Raji (cell line): ENCODE measurements at regions not wholly inside any gene's neighbourhood (a gene's known extent, or its start where the extent isn't known, plus 50 kb on each side); places are given as distances from the start of the nearest gene placed in this dataset.

Source experiments
- POLR2A ChIP-seq: IDR thresholded peaks from 2 replicates; pipeline ENCODE4 v1.6.1; 2011; ENCODE audit warnings: low read depth, low read length, control low read depth; ENCODE audit not compliant: insufficient read depth

DNA sequence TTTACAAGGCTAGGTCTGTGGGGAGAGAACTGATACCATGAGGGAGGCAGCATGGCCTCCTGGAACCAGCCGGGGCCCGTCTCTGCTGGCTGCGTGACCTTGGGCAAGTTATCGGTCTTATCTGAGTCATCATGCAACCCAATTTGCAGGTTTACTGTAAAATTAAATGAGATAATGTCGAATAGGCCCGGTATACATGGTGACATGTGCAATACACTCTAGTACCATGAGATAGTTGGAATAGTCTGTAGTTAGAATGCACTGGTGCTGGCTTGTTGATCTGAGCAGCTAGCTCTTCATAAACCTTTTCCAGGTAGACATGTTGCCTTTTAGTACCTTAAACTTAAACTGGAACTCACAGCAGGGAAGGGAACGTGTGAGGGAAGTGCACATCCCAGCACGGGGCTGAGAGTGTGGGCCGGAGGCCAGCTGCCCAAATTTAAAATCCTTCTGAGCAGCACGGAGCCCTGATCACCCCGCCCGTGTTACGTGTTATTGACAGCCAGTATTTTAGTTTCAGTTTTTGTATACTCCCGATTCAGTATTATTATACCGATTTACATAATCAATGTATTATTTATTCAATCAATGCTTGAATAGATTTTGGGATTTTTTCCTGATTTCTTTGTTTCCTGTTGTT lies 72.4 kb upstream of the HS6ST1 start:
- TF ChIP-seq POLR2A, result no peak

DNA sequence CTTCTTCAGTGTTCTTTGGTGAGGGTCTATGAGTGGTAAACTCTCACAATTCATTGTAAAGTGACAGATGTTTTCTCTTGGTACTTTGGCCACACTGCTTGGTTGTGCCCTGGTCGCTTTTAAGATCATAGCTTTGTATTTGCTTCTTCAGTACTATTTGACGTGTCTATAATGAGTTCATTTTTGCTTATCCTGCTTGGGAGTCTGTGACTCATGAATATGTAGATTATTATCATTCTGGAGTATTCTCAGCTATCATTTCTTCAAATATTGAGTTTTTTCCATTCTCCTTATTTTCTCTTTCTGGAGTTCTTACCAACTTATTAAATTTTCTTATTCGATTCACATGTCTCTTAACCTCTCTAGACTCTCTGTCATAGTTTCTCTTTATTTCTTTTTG lies 73.0 kb upstream of the HS6ST1 start:
- no peak for TF ChIP-seq POLR2A

DNA sequence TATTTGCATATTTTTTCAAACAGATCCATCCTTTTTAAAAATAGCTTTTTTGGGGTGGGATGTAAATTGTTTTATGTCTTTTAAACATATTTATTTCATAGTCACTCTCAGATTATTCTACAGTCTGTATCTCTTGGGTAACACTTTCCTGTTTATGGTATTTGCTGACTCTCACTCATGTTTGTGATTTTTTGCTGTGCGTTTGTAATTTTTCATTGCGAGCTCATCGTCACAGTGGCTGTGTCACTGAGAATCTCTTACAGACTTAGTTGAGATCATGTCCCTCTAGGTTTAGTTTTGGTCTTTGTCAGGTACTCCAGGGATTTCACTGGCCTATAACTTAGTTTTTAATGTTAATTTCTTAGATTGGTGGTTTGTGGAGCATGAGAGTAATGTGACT lies 73.5 kb upstream of the HS6ST1 start:
- no peak for TF ChIP-seq POLR2A

DNA sequence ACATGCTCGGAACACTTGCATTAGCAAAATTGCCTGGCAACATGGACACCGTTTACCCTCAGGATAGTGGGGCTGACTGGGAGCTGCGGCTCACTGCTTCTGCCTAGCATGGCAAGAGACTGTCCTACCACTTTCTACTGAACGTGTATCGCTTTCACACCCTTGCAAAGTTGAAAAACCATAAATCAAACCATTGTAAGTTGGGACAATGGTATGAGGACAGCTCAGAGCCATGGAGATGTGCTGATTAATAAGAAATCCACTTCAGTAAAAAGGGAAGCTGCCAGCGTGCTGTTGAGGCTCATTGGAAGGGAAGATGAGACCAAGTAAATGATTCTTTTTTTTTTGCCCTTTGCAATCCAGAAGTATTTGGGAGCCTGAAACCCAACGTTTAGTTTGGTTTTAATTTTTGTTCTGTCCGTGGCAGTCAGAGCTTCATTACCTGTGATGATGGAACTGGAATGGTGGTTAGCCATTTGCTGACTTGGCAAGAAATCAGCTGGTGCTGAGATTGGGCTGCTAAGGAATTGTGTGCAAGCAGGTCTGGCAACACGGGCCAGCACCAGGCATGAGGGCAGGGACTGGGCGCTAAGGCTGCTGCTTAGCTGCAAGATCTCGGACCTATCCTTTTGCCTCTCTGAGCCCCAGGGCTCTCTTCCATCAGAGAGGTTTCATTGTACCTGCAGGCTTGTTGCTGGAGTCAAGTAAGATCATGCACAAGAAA lies 75.5 kb upstream of the HS6ST1 start:
- no peak for TF ChIP-seq POLR2A

DNA sequence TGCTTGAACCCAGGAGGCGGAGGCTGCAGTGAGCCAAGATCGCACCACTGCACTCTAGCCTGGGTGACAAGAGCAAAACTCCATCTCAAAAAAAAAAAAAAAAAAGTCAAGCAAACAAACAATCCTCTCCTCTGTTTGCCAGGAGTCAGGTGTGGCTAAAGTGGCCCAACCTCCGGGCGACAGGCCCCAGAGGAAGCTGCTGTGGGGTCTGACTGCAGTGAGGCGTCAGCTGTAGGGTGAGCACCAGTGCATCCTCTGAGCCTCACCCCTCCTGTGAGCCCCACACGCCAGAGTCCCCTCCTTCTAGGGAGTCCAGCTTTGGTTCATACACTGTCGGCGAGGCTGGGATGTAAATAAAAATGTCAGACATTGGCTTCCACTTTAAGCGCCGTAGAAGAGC lies 76.5 kb upstream of the HS6ST1 start:
- no peak for TF ChIP-seq POLR2A

DNA sequence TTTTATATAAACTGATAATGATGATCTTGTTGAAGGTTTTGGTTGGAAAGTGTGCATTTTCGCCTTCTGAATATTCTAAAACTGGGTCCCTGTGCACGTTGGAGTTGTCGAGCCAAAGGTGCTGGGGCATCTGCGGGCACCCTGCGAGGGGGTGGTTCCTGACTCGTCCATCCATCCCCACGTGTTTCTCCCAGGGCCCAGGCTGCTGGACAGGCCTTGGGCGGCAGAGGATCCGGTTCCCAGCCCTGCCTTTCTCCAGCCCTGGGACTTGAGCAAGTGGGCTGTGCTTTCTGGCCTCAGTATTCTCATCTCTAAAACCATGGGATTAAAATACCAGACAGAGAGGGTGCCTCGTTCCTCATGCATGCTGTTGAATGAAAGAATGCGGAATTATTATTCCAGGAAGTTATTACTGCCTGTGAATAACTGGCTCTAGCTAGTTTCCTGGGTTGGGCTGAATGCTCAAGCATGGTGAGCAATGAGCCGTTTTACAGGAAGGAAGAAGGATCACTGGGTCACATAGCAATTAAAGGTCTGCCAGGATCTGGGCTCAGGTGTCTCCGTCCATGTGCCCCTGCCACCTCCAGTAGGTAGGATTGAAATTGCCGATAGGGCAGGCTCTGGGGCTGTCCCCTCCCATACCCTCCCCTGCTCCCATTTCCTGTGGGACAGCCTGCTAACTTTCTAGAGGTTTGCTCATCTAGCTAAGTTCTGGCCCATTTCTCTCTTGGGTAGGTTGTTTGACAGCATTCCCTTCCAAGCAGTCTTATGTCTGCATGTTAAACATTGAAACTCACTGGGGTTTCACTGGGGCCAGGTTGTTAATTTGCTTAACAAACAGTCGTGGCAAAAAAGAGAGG lies 77.2 kb upstream of the HS6ST1 start:
- TF ChIP-seq POLR2A, result no peak

DNA sequence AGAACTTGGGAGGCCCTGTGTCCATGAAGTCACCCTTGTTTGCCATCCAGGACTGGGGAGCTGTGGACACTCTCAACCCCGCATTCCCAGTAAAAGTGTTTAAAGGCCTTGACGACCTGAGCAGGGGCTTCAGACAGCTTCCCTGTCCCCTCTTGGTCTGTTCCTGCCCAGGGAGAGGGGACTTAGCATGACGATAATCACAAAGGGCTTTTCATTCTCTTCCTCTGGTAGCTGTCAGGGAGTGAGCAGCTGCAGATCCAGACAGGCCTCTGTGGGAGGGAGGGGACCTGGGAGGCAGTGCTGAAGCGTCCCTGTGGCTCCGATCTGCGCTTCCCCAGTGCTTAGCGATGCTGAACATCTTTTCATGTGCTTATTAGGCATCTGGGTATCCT lies 77.8 kb upstream of the HS6ST1 start:
- no peak for TF ChIP-seq POLR2A

DNA sequence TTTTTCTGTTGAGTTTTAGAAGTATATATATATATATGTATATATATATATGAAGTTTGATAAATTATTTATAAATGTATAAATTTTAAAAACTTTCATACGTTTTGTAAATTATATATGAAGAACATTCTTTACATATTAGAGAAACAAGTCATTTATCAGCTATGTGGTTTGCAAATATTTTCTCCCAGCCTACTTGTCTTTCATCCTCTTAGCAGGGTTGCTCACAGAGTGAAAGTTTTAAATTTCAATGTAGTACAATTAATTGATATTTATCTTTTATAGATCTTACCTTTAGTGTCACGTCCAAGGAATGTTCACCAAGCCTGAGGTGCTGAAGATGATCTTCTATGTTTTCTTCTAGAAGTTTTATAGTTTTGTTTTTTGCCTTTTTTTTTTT lies 78.3 kb upstream of the HS6ST1 start:
- TF ChIP-seq POLR2A, result no peak

DNA sequence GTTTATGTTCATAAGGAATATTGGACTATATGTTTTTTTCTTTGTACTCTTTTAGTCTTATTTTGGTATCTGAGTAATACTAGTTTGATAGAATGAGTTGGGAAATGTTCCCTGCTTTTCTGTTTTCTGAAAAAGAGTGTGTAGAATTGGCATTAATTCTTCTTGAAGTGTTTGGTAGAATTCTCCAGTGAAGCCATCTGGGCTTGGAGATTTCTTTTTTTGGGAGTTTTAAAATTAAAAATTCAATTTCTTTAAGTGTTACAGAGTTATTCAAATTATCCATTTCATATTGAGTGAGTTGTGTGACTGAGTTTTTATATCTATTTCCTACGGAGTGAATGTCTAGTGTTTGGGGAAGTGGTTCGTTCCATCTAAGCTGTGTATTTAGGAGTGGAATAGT lies 80.6 kb upstream of the HS6ST1 start:
- no peak for TF ChIP-seq POLR2A

DNA sequence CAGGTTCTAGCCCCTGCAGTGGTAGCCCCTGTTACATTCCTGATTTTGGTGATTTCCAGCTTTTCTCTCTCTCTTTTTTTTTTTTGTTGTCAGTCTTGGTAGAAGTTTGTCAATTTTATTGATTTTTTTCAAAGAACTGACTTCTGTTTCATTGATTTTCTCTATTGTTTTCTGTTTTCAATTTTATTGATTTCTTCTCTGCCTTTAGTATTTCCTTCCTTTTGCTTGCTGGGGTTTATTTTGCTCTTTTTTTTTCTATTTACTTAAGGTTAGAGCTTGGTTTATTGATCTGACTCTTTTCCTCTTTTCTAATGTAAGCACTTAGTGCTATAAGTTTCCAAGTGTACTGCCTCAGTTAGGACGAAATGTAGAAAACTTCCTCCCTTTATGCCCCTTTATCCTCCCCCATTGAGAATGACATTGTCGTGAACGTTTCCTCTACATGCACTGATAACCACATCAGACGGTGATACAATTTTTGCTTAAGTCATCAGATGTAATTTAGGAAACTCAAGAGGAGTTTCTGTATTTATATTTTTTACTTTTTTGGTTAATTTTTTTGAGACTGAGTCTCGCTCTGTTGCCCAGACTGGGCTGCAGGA lies 81.1 kb upstream of the HS6ST1 start:
- no peak for TF ChIP-seq POLR2A

DNA sequence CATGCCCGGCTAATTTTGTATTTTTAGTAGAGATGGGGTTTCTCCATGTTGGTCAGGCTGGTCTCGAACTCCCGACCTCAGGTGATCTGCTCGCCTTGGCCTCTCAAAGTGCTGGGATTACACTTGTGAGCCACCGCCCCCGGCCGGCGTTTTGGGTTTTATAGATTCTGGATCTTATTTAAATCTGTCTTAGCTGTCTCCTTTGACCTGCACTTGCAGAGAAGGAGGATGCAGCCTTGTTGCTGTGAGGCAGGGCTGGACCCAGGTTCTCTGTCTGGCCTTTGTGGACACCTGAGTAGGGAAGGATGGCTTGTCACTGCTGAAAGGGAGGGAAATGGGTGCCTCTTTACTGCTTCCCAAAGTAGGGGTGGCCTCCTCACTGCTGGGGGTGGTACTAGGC lies 83.0 kb upstream of the HS6ST1 start:
- TF ChIP-seq POLR2A, result no peak

DNA sequence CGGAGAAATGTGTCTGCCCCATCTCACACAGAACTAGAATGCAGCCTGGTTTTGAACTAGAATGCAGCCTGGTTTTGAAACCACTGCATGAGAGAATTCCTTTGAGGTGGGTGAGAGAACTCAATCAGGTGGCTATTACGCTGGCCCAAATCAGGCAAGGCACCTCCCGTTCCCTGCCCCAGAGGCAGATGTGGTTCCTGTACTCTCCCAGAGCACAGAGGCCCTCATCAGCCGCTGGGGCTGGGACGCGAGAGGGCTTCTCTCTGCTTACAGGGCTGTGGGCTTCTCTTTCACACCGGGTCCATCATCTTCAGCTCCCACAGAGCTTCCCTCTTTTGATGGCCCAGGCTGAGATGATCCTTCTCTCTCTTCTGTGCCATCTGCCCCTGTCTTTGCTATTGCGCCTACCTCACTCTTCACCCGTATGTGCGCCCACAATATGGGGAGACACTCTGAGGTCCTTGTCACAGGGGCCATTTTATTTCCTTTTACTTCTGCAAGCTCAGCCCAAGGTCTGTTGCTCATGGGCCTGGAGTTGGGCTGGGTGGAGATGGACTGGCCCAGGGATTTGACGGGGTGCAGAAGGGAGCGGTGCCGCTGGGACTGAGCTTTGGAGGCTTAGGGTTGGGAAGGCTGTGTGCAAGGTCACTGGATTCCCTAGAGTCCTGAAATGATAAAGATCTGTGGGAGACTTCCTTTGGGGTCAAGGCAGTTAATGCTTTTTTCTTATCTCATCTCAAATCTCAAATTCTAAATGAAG lies 84.4 kb upstream of the HS6ST1 start:
- no peak for TF ChIP-seq POLR2A

DNA sequence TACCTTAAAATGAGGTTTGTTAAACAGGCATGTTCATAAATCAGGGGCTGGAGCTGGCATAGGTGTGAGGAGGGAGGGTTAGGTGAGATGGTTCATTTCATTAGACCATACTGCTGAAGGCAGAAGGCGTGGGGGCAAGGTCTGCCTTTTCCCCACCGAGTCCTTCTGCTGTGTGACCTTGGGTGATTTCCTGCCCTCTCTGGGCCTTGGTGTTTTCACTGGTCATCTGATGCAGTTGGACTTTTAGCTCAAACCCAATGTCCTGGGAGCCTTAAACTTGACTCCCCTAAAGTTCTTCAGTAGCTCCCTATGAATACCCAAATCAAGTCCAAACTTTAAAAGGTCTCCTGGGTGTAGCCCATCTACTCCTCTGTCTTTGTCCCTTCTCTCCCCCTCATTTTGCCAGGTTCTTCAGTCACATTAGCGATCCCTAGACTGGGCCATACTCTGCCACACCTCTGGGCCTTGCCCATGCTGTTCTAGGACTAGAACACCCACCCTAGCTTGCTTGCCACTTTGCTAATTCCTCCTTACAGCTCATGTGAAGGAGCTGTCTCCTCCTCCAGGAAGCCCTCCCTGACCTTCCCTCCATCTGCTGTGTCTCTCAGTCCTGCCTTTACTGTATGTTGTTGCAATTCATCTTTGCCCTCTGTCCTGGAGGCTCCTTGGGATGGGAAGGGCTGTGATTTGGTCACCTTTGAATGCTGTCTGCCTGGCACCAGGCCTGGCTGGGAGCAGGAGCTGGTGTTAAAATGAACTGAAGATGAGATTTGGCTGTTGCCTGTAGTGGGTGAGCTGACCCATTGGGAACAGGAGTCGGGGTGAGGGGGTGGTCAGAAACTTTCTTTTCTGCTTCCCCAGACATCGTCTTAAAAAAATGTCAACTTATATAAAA lies 85.4 kb upstream of the HS6ST1 start:
- TF ChIP-seq POLR2A, result no peak
